ENCODE measurements at regions not wholly inside any gene's neighbourhood (a gene's known extent, or its start where the extent isn't known, plus 50 kb on each side); places are given as distances from the start of the nearest gene placed in this dataset.

- no peak for DNase-seq (ENCODE audit: low read depth)
- no peak overlapping the region for H3K4me3 ChIP-seq (replicated peaks; ENCODE audit: low read depth, low read length)
- TF ChIP-seq, protein P1, sequence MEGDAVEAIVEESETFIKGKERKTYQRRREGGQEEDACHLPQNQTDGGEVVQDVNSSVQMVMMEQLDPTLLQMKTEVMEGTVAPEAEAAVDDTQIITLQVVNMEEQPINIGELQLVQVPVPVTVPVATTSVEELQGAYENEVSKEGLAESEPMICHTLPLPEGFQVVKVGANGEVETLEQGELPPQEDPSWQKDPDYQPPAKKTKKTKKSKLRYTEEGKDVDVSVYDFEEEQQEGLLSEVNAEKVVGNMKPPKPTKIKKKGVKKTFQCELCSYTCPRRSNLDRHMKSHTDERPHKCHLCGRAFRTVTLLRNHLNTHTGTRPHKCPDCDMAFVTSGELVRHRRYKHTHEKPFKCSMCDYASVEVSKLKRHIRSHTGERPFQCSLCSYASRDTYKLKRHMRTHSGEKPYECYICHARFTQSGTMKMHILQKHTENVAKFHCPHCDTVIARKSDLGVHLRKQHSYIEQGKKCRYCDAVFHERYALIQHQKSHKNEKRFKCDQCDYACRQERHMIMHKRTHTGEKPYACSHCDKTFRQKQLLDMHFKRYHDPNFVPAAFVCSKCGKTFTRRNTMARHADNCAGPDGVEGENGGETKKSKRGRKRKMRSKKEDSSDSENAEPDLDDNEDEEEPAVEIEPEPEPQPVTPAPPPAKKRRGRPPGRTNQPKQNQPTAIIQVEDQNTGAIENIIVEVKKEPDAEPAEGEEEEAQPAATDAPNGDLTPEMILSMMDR (IDR thresholded peaks at IDR 0.05; ENCODE audit: low read length, missing control alignments): no peak
Observed at GRCh38 chr10:128927497-128928161, 539.4 kb upstream of the MGMT start.

DNA sequence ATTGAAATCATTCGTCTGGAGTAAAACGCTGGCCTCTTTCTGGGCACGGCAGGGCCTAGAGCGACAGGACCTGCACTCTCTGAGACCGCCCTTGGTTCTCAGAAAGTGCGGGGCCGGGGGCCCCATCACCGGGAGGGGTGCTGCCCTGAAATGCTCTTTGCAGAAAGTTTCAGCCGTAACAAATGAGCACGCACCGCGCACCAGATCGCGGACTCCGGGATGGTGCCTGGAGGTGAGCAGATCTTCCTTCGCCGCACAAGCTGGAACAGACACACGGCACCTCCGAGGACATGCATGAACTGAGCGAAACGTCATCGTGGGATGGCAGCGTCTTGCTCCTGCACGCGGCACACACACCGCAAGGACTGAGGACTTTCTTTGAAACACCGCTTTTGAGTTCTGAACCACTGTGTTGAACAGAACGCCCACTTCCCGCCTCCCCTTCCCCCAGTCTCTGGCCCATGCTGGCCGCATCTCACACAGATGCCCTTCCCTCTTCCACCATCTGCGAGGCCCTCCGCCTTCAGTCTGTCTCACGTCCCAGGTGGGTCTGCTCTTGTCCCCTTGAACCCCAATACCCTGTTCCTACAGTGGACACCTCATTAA is 538.7 kb upstream of the MGMT start:
- TF ChIP-seq, protein P1 (IDR thresholded peaks at IDR 0.05; ENCODE audit: low read length, missing control alignments): no peak
- no peak for DNase-seq (ENCODE audit: low read depth)
- no peak overlapping the region for H3K4me3 ChIP-seq (replicated peaks; ENCODE audit: low read depth, low read length)

GRCh38 chr10:128929131-128929530 is 537.9 kb upstream of the MGMT start:
- no peak overlapping the region for H3K4me3 ChIP-seq (replicated peaks; ENCODE audit: low read depth, low read length)
- DNase-seq (ENCODE audit: low read depth): no peak
- TF ChIP-seq, protein P1 (IDR thresholded peaks at IDR 0.05; ENCODE audit: low read length, missing control alignments): no peak

GRCh38 chr10:128929767-128930166 is 537.3 kb upstream of the MGMT start:
- H3K4me3 ChIP-seq (replicated peaks; ENCODE audit: low read depth, low read length): no peak overlapping the region
- TF ChIP-seq, protein P1 (IDR thresholded peaks at IDR 0.05; ENCODE audit: low read length, missing control alignments): no peak
- DNase-seq (ENCODE audit: low read depth): no peak

GRCh38 chr10:128930515-128930914 is 536.5 kb upstream of the MGMT start:
- H3K4me3 ChIP-seq (replicated peaks; ENCODE audit: low read depth, low read length): no peak overlapping the region
- TF ChIP-seq, protein P1 (IDR thresholded peaks at IDR 0.05; ENCODE audit: low read length, missing control alignments): no peak
- no peak for DNase-seq (ENCODE audit: low read depth)

- TF ChIP-seq, protein P1 (IDR thresholded peaks at IDR 0.05; ENCODE audit: low read length, missing control alignments): no peak
- no peak for DNase-seq (ENCODE audit: low read depth)
- no peak overlapping the region for H3K4me3 ChIP-seq (replicated peaks; ENCODE audit: low read depth, low read length)
Observed at GRCh38 chr10:128932071-128932820, 534.8 kb upstream of the MGMT start.

All from fibroblast of pulmonary artery (primary cell).